ENCODE measurements at regions not wholly inside any gene's neighbourhood (a gene's known extent, or its start where the extent isn't known, plus 50 kb on each side); places are given as distances from the start of the nearest gene placed in this dataset.
A peak's percentile ranks its signal among the peaks of the same experiment; 100 is the strongest.

DNA sequence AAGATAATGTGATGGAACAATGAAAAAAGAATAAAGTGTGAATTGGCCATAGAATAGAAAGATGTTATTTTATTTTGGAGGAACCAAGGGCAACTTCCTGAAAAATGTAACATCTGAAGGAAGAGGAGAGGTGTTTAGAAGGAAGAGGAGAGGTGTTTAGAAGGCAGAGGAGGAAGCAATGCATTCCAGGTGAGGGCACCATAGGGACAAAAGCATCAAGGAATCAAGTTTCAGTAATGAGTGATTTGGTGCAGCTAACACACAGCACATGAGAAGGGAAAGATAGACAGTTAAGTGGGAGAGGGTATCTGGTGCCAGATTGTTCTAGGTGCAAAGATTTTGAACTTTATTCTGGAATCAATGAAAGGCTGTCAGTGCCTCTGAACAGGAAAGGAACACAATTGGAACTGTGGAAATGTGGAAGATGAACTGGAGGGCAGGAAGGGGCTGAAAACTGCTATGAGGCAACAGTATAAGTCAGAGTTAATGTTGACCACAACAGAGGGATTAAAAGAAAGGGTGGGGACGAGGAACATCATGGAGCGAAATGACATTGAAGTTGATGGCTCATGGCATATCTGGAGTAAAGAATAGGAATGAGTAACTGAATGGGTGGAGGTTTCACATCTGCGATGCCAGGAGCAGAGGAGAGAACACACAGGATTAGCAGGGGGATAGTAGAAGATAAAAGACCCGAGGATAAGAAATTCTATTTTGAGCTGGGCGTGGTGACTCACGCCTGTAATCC, 326.6 kb downstream of the LRIG3 start:
- DNase-seq, result no peak

DNA sequence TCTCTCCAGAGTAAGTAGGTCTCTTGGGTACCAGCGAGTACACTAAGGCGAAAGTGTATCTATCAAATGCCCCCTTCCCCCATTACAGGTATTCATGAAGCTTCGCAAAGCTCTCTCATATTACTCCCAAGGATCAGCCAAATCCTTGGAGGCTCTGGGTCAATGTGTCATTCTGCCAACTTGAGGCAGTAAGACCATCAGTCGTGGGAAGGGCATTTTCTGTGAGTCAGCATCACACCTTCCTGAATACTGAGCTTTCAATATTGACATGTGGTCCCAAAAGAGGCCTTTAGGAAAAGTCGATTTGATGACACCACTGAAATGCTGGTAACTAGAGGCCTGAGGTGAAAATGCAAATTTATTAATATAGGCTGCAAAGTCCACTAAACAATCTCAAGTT, 323.9 kb downstream of the LRIG3 start:
- DNase-seq, result no peak

DNA sequence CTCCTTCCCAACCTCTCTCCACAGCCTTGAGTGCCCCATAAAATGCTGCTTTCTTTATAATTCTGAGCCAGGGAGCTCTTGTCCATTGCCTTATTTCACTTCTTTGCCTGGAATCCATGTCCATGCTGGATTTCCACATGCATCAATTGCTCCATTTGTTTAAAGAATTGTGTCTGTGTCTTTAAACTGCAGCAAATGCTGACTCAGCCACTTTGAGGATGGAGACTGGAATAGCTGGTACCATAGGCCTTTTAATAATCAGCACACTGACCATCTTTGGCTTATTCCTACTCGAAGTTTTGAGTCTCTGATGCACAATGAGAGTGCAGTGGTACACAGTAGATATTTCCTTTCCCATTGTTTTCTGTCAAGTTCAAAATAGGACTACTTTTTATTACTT, 318.8 kb downstream of the LRIG3 start:
- DNase-seq, result no peak

DNA sequence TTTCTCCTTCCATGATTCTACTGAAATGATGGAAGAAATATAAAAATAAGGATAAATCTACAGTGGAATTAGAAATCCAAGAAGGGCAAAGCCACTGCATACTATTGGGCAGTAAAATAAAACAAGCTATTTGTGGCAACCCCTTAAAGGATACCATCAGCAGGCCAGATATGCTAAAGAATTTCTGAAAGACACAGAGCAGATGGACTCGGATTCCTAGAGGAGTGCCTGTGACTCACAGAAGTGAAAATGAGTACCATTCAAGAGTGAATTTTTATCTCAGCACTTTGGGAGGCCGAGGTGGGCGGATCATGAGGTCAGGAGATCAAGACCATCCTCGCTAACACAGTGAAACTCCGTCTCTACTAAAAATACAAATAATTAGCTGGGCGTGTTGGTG, 318.1 kb downstream of the LRIG3 start:
- DNase-seq, result no peak

DNA sequence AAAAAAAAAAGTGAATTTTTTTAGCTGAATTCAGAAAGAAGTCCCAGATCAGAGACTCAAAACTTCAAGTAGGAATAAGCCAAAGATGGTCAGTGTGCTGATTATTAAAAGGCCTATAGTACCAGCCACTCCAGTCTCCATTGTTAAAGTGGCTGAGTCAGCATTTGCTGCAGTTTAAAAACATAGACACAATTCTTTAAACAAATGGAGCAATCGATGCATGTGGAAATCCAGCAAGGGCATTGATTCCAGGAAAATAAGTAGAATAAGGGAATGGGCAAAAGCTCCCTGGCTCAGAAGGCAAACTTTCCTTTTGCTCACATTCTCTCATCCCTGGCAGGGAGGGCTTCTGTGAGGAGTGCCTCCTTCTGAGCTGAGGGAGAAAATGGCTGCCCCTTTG, 317.6 kb downstream of the LRIG3 start:
- DNase-seq, result no peak

DNA sequence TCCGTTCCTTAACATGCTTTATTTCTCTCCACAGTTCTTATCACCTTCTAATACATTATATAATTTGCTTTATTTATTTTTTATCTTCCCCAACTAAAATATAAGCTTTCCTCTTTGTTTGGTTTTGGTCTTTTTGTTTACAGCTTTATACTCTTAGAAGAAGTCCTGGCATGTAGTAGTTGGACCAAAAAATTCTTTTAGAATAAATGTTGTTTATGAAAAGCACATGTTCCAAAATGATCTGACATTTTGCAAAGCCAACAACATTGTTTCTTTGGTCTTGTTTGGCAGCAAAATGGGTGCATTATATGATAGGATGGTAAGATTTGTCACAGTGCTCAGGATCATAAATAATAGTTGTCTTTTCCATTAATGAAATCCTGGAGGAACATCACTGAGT, 312.5 kb downstream of the LRIG3 start:
- no peak for DNase-seq

DNA sequence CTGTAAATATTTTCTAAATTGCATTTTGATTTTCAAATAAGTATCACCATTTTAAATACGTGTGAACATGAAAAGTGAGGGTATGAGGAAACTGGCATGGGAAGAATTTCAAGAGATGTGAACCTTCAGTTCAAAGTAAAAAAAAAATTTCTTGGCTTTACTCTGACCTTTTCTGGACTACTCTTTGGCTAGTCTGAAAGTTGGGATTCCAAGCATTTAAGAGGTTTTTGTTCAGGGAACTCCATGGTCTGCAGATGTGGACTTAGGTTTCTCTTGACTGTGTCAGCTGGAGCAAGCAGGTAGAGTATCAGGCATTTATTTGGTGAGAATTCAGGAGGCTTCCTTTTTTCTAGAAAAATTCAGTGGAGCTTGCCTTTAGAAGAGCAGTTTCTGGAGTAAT, 311.6 kb downstream of the LRIG3 start:
- DNase-seq, result no peak

DNA sequence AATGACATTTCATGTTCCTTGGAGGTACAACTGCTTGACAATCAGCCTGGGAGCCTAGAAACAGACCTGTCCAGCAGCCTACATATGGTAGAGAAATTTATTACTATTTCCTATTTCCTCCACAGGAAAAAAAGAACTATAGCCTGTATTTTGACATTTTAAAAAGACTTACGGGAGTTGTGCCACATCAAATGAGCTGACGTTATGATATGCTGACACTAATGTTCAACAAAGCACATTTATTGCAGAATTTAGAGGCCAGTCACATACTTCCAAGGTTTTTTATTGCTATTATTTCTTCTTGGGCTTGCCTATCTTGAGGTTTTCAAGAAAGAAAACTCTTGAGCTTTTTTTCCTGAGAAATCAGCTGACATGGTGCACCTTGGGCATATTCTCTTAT, 305.3 kb downstream of the LRIG3 start:
- DNase-seq, result no peak

DNA sequence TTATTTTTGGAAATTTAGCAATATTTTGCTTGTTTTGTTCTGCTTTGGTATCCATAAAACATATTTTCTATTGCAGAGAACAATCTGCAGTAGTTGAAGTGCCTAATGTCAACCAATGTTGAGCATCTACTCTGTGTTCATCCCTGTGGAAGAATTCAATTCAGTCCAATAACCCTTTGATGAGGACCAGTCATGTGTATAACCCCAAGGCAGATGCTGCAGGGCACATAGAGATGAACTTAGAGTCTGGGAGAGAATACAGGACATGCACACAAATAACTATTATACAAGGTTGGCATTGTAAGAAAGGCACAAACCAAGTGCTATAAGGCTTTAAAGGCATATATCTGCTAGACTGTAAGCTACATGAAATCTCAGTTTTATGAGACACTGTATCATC, 304.7 kb downstream of the LRIG3 start:
- DNase-seq, result no peak

DNA sequence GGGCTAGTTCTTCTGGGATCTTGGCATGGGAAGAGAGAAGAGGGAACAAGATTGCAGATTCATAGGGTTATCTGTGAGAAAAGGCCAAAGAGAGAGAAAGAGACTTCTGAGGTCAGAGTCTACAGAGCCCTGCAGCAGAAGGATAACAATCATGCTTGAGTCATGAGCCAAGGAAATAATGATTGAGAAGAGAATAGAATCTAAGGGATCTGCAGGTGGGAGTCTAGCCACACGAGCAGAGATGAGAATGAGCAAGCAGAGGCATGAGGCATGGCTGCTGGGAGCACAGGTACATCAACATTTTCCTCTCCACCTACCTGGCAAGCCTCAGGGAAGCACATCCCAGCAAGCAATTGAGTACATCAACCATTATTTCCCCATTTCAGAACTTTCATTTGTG, 303.7 kb downstream of the LRIG3 start:
- no peak for DNase-seq

DNA sequence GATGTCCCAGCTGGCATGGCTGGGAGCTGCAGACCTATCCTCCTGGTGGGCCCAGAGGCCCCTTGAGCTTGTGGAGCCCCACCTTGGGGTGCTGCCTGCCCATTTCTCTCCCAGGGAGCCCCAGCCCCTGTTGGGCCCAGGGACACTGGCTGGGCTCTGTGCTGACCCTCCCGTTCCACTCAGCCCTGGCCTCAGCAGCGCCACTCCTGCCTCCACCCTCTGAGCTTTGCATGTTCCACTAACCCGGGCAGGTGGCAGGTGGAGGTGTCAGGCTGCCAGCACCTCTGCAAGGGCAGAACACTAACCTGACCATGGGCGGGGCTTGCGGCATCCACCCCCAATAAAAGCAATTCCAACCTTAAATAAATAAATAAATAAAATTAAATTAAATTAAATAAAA, 299.2 kb downstream of the LRIG3 start:
- no peak for DNase-seq

DNA sequence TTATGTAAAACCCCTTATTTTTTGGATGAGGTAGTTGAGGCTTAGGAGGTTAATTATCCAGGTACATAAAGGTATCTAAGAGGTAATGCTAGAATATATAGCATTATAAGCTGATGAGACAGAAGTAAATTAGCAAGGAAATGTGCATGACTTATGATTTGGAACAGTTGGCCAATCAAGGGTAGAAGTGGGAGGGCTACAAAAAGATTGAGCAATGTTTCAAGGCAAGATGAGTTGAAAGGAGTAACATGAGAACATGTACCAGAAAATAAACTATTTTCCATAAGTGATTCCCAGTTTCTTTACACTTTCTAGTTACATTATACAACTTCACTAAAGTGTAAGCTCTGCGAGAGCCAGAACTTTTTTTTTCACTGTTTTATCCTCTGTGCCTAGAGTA, 290.9 kb downstream of the LRIG3 start:
- DNase-seq, result no peak

DNA sequence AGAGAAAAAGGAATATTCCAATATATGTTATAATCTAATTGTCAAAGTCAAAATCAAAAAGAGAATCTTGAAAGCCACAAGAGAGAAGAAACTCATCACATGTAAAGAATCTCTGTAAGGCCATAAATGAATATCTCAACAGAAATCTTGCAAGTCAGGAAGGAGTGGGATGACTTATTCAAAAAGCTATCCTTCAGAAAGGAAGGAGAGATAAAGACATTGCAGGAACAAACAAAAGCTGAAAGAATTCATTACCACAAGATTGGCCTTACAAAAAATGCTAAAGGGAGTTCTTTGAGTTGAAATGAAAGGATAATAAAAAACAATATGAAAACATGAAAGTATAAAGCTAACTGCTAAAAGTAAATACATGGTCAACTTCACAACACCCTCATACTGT, 286.8 kb downstream of the LRIG3 start:
- DNase-seq, result no peak

DNA sequence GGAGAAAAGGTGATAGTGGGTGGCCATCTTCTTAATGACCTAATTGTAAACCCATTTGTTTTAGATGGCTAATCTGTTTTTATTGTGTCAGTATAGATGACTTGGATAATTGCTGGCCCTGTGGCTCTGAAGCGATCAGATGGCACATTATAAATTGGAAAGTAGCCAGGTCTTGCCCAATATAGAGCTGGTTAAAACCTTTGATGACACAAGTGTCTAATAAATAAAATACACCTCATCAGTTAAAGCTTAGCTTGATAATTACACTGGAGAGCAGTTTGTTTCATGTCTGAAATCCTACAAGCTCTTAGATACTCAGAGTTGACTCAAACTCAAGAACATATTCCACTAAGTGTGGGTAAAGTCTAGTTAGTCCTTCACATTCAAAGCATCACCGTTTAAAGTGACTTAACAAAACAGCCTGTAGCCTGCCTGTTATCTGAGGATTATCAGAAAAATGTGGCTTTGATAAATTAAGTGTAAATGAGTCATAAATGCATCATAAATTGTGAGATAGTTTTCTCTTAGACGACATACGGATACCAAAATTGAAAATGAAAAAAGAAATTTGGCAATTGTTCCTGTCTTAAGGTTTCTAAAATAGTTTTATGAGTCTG, 280.9 kb downstream of the LRIG3 start:
- DNase-seq, result peak; percentile 43

DNA sequence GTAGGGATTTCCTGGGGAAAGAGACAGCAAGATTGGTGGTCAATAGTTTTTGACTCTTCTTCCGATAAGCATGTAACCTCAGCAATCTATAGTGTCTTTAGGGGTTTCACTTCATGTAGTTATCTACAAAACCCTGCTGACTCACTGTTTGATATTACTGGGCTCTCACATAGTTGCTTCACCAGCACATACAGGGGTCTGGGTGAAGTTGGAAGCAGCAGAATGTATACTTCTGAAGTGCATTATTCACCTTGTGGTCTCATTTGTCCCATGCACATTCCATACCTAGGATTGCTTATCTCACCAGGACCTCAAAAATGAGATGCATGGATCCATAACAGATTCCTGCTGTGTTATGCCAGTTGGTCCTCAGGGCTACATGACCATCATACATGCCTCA, 280.0 kb downstream of the LRIG3 start:
- no peak for DNase-seq

DNA sequence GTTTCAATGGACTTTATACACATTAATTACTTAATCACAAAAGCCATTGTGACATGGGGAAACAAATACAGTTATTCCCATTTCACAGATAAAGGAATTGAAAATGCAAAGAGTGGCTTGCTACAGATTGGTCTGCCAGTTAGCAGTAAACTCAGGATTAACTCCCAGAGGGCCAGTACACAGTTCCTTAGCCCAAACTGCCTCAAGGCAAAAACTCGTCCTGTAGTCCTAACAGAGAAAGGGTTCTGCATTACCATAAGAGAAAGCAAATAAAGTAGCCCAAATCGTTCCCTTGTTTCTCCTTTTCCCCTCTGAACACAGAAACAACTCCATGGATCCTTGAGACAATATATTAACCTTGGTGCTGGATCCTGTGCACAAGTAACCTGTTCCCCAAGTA, 274.4 kb downstream of the LRIG3 start:
- no peak for DNase-seq

DNA sequence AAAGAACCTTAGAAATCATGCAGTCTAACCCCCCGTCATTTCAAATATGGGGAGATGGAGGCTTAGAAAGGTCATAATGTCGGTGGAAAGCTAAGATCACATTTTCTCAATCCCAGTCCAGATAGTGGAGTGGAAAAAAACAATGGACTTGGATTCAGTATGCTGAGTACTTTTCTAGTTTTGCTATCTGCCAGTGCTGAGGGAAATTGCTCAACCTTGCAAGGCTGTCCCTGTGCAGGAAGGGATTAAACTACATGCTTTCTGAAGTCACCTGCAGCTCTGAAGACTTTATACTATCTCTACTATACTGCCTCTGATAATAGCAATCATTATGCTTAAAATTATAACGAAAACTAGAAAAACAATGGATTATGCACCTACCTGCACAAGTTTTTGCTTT, 272.8 kb downstream of the LRIG3 start:
- DNase-seq, result no peak

DNA sequence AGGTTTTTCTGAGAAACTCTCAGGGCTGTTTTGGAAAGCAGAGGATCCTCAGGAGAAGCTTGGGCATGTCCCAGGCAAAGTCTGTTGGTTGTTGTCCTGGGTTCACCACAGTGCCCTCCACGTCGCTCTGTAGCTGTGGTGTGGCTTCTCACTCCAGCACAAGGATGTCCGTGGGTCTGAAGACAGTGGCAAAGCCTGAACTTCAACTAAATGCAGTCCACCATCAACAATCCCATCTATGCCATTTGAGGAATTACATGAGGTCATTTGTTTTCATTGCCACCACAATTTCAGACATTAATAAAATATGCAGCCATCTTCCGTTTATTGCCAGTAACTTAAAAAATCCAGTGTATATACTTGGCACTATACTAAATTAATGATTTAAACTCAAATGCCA, 272.1 kb downstream of the LRIG3 start:
- no peak for DNase-seq

DNA sequence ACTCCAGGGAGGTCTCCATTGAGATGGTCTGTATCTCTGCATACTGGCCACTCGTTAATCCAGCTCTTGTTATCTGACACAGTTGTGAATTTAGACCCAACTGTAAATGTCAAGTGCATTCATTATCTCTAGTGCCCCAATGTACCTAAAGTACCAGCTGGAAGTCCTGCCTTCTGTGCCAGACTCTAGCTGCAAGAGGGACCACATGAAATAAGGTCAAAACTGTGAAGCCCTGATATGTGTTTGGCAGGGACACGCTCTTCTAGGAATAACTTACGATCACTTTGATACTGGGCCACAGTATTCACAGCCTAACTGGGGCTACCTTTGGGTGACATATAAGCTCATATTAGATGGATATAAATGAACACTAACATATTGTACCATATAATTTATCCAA, 268.5 kb downstream of the LRIG3 start:
- no peak for DNase-seq

DNA sequence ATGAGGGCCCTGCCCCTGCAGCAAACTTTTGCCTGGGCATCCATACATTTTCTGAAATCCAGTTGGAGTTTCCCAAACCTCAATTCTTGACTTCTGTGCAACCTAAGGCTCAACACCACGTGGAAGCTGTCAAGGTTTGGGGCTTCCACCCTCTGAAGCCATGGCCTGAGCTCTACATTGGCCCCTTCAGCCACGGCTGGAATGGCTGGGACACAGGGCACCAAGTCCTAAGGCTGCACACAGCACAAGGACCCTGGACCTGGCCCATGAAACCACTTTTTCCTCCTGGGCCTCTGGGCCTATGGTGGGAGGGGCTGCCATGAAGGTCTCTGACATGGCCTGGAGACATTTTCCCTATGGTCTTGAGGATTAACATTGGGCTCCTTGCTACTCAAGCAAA, 266.3 kb downstream of the LRIG3 start:
- no peak for DNase-seq

DNA sequence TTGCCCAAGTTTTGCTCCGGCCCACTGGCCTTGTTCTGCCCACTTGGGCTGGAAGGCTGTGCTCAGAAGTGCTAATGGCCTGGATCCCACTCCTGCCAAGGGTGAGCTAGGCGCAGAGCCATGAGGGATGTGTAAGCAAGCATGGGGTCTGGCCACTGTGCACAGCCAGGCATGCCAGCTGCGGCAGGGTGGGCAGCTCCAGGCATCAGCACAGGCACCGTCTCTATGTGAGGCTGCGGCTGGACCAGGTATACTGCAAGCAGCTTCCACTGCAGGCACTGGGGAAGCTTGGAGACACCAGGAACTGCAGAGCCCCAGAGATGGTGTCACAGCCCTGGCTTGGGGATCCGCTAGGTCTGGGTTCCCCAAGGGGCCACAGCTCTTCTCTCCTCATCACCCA, 264.9 kb downstream of the LRIG3 start:
- no peak for DNase-seq

DNA sequence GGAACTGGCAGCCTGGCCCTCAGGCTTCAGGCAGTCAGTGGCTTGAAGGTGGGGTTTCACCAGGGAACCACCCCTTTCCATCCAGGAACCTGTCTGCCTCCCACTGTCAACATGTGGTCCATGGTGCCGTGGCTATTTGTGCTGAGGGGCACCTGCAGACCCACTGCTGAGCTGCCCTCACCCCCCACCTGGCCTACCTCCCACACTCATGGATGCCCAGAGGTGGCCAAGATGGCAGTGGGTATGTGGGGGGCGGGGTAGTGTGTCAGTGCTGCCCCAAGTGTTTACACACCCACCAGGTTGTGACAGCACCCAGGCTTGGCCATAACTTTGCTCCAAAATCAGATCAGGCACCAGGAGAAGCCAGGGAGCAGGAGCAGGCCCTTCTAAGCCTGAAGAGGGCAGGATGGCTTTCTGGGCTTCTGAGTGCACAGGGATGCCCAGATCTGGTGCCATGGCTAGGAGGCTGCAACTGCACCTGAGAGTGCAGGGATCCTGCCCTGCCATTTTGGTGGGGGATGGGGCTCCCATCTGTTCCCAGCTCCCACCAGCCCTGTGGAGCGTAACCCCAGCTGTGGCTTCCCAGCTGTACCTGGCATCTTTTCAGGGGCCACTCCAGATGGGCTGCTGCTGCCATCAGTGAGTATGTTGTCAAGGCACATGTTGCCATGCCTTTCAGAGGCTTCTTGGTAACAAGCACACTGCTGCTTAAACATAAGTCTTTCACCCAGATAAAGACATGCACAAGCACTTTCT, 263.9 kb downstream of the LRIG3 start:
- DNase-seq, result peak; percentile 61

DNA sequence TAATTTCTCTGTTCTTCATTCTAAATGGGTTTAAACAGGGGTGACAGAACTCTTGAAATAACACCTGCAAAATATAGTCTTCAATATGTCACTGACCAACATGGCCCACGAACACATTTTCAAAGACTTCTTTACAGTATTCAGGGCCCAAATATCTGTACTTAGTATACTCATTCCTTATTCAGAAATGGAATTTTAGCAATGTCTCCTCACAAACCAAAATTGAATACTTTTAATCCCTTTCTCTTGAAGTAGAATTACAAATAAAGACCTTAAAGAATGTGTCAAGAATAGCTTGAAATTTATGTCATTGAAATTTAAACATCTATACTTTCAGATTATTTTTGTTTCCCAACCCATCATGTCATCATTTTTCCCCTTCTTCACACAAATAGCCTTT, 263.1 kb downstream of the LRIG3 start:
- no peak for DNase-seq

DNA sequence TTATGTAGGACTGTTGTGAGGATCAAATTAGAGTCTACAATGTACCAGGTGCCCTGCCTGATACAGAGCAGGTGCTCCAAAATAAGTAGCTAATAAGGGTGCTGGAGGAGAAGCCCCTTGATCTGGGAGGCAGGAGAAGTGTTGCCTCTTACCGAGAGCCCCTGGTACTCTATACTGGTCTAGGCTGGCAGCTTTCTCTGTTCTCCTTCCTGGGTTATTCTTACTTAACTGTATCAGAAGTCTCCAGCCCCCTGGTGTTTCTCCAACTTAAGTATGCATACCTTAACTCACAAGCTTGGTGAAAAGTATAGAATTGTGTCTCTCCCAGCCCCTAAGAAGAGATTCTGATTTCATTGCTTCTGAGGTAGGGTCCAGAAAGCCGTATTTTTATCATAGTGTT, 254.9 kb downstream of the LRIG3 start:
- no peak for DNase-seq
